ENCODE measurements at regions not wholly inside any gene's neighbourhood (a gene's known extent, or its start where the extent isn't known, plus 50 kb on each side); places are given as distances from the start of the nearest gene placed in this dataset.

GRCh38 chr16:85514598-85515318 lies 98.4 kb upstream of the GSE1 start:
- peak overlapping the region; percentile 72 for H3K4me3 Mint-ChIP-seq
- TF ChIP-seq CTCF (IDR thresholded peaks at IDR 0.05) = peak; percentile 30
- no peaks in the 10 kb centered on the region for H3K9me3 Mint-ChIP-seq
- peak; percentile 92 for DNase-seq
- H3K27ac Mint-ChIP-seq = peak overlapping the region; percentile 96
- peaks cover 39% of the 10 kb centered on the region for H3K4me1 Mint-ChIP-seq (ENCODE audit: low read depth)
- peaks cover 4% of the 10 kb centered on the region for H3K27me3 Mint-ChIP-seq (ENCODE audit: insufficient read depth)
- peaks cover 11% of the 10 kb centered on the region for H3K36me3 Mint-ChIP-seq (ENCODE audit: low read depth)

- no peak for DNase-seq
- H3K4me3 Mint-ChIP-seq = peak overlapping the region; percentile 72
- H3K4me1 Mint-ChIP-seq (ENCODE audit: low read depth) = peaks cover 39% of the 10 kb centered on the region
- H3K9me3 Mint-ChIP-seq = no peaks in the 10 kb centered on the region
- H3K27ac Mint-ChIP-seq = peak overlapping the region; percentile 96
- peaks cover 12% of the 10 kb centered on the region for H3K36me3 Mint-ChIP-seq (ENCODE audit: low read depth)
- peaks cover 4% of the 10 kb centered on the region for H3K27me3 Mint-ChIP-seq (ENCODE audit: insufficient read depth)
- no peak for TF ChIP-seq CTCF (IDR thresholded peaks at IDR 0.05)
Observed at GRCh38 chr16:85515319-85515745, 97.8 kb upstream of the GSE1 start.

- H3K36me3 Mint-ChIP-seq (ENCODE audit: low read depth) = peaks cover 12% of the 10 kb centered on the region
- no peak for DNase-seq
- peaks cover 4% of the 10 kb centered on the region for H3K27me3 Mint-ChIP-seq (ENCODE audit: insufficient read depth)
- H3K9me3 Mint-ChIP-seq = no peaks in the 10 kb centered on the region
- H3K27ac Mint-ChIP-seq = peak overlapping the region; percentile 96
- H3K4me3 Mint-ChIP-seq = no peak overlapping the region; the same call in 1 of the 2 replicates
- H3K4me1 Mint-ChIP-seq (ENCODE audit: low read depth) = peaks cover 39% of the 10 kb centered on the region
- no peak for TF ChIP-seq CTCF (IDR thresholded peaks at IDR 0.05)
Observed at GRCh38 chr16:85515830-85516397, 97.2 kb upstream of the GSE1 start.

- Mint-ChIP-seq H3K27me3 (ENCODE audit: insufficient read depth) (peaks cover 2% of the 10 kb centered on the region), H3K27ac (no peak overlapping the region), H3K36me3 (ENCODE audit: low read depth) (peaks cover 12% of the 10 kb centered on the region), H3K9me3 (no peaks in the 10 kb centered on the region), H3K4me1 (ENCODE audit: low read depth) (peaks cover 39% of the 10 kb centered on the region), H3K4me3 (no peak overlapping the region)
- TF ChIP-seq CTCF (IDR thresholded peaks at IDR 0.05) = no peak
- DNase-seq = no peak
Observed at GRCh38 chr16:85517154-85517553, 96.0 kb upstream of the GSE1 start.

- H3K4me1 Mint-ChIP-seq (ENCODE audit: low read depth) = peaks cover 40% of the 10 kb centered on the region
- H3K4me3 Mint-ChIP-seq = no peak overlapping the region
- no peak overlapping the region for H3K27ac Mint-ChIP-seq
- H3K27me3 Mint-ChIP-seq (ENCODE audit: insufficient read depth) = peaks cover 2% of the 10 kb centered on the region
- no peaks in the 10 kb centered on the region for H3K9me3 Mint-ChIP-seq
- no peak for DNase-seq
- peaks cover 12% of the 10 kb centered on the region for H3K36me3 Mint-ChIP-seq (ENCODE audit: low read depth)
- no peak for TF ChIP-seq CTCF (IDR thresholded peaks at IDR 0.05)
Observed at GRCh38 chr16:85517563-85518179, 95.5 kb upstream of the GSE1 start.
